Mesendoderm (in vitro differentiated cells): ENCODE measurements at regions not wholly inside any gene's neighbourhood (a gene's known extent, or its start where the extent isn't known, plus 50 kb on each side); places are given as distances from the start of the nearest gene placed in this dataset.

Source experiments
- DNase-seq: peaks from one replicate; pipeline ENCODE4 v3.0.0; 2013
- H2AK5ac ChIP-seq: 2 replicates; pipeline ENCODE4 v1.6.1; 2013; ENCODE audit warnings: low read length, inconsistent platforms
- H2BK120ac ChIP-seq: 2 replicates; pipeline ENCODE4 v1.6.1; 2013; ENCODE audit warnings: low read depth, mild to moderate bottlenecking, low read length, moderate library complexity, mixed read lengths
- H2BK15ac ChIP-seq: replicated peaks from 2 replicates; pipeline ENCODE4 v1.6.1; 2013; ENCODE audit warnings: low read depth, mild to moderate bottlenecking, moderate library complexity
- H2BK5ac ChIP-seq: 2 replicates; pipeline ENCODE4 v1.6.1; 2013; ENCODE audit warnings: low read length, inconsistent platforms
- H3K18ac ChIP-seq: 2 replicates; pipeline ENCODE4 v1.6.1; 2013; ENCODE audit warnings: mild to moderate bottlenecking, low read length, mixed read lengths
- H3K23ac ChIP-seq: one replicate; pipeline ENCODE4 v1.6.1; 2013; ENCODE audit warnings: low read length
- H3K27ac ChIP-seq: 2 replicates; pipeline ENCODE4 v1.5.1; 2013; ENCODE audit warnings: low read depth, mild to moderate bottlenecking, inconsistent platforms, low read length, moderate library complexity
- H3K27me3 ChIP-seq: 2 replicates; pipeline ENCODE4 v1.6.1; 2013; ENCODE audit warnings: low read length, control low read depth, mild to moderate bottlenecking, inconsistent platforms; ENCODE audit not compliant: insufficient read depth, poor library complexity
- H3K36me3 ChIP-seq: 2 replicates; pipeline ENCODE4 v1.6.1; 2013; ENCODE audit warnings: low read length, inconsistent platforms; ENCODE audit not compliant: control insufficient read depth, insufficient read depth
- H3K4ac ChIP-seq: one replicate; pipeline ENCODE4 v1.6.1; 2013; ENCODE audit warnings: low read depth, mild to moderate bottlenecking, low read length, moderate library complexity
- H3K4me1 ChIP-seq: 2 replicates; pipeline ENCODE4 v1.6.1; 2013; ENCODE audit warnings: low read depth, low read length, inconsistent platforms; ENCODE audit not compliant: control insufficient read depth
- H3K4me2 ChIP-seq: 2 replicates; pipeline ENCODE4 v1.6.1; 2013; ENCODE audit warnings: low read length
- H3K4me3 ChIP-seq: 2 replicates; pipeline ENCODE4 v1.5.1; 2013; ENCODE audit warnings: mild to moderate bottlenecking, low read length
- H3K56ac ChIP-seq: one replicate; pipeline ENCODE4 v1.6.1; 2013; ENCODE audit warnings: low read length
- H3K79me1 ChIP-seq: 2 replicates; pipeline ENCODE4 v1.6.1; 2013; ENCODE audit warnings: low read length, inconsistent platforms
- H3K79me2 ChIP-seq: 2 replicates; pipeline ENCODE4 v1.6.1; 2013; ENCODE audit warnings: mild to moderate bottlenecking, low read length; ENCODE audit not compliant: control insufficient read depth, insufficient read depth
- H3K9ac ChIP-seq: 2 replicates; pipeline ENCODE4 v1.6.1; 2013; ENCODE audit warnings: low read length, inconsistent platforms
- H4K5ac ChIP-seq: one replicate; pipeline ENCODE4 v1.6.1; 2013; ENCODE audit warnings: low read length
- H4K8ac ChIP-seq: one replicate; pipeline ENCODE4 v1.6.1; 2013; ENCODE audit warnings: low read depth, mild to moderate bottlenecking, control low read depth, low read length, moderate library complexity
- WGBS: extraction: QIAGEN DNeasy Blood & Tissue Kit; methylation state at CpG from one replicate; pipeline ENCODE4 v1.1.7; 2013; ENCODE audit warnings: low lambda C conversion rate, missing lambda C conversion rate; ENCODE audit not compliant: insufficient coverage; ENCODE audit errors: extremely low coverage; 5-methylcytosine and 5-hydroxymethylcytosine counted together

GRCh38 chr10:6917125-6917524, 337.0 kb upstream of the PRKCQ start:
- no peaks in the 10 kb centered on the region for H3K4me1 ChIP-seq
- WGBS, result no CpG with 5 or more reads among the region's 6 CpGs
- H3K4me2 ChIP-seq, result no peak overlapping the region
- H3K4me3 ChIP-seq, result no peak overlapping the region
- H2BK15ac ChIP-seq, result no peak overlapping the region
- H2BK5ac ChIP-seq, result no peak overlapping the region
- H3K27me3 ChIP-seq, result no peaks in the 10 kb centered on the region
- no peak overlapping the region for H3K23ac ChIP-seq
- H2AK5ac ChIP-seq, result no peak overlapping the region
- no peak for DNase-seq
- H4K8ac ChIP-seq, result no peak overlapping the region
- no peaks in the 10 kb centered on the region for H3K79me2 ChIP-seq
- no peak overlapping the region for H2BK120ac ChIP-seq
- H3K18ac ChIP-seq, result no peak overlapping the region
- H3K4ac ChIP-seq, result no peak overlapping the region
- no peak overlapping the region for H4K5ac ChIP-seq
- H3K79me1 ChIP-seq, result no peaks in the 10 kb centered on the region
- no peak overlapping the region for H3K27ac ChIP-seq
- no peaks in the 10 kb centered on the region for H3K36me3 ChIP-seq
- H3K56ac ChIP-seq, result no peak overlapping the region
- H3K9ac ChIP-seq, result no peak overlapping the region

GRCh38 chr10:6916601-6917000, 336.5 kb upstream of the PRKCQ start:
- Histone ChIP-seq H3K27me3 (no peaks in the 10 kb centered on the region), H3K79me2 (no peaks in the 10 kb centered on the region), H2BK120ac (no peak overlapping the region), H3K27ac (no peak overlapping the region), H3K56ac (no peak overlapping the region), H2BK15ac (no peak overlapping the region), H3K9ac (no peak overlapping the region), H3K4me3 (no peak overlapping the region), H3K4me2 (no peak overlapping the region), H3K79me1 (no peaks in the 10 kb centered on the region), H3K23ac (no peak overlapping the region), H4K5ac (no peak overlapping the region), H2BK5ac (no peak overlapping the region), H3K4me1 (no peaks in the 10 kb centered on the region), H3K36me3 (no peaks in the 10 kb centered on the region), H3K18ac (no peak overlapping the region), H4K8ac (no peak overlapping the region), H3K4ac (no peak overlapping the region), H2AK5ac (no peak overlapping the region)
- DNase-seq, result no peak
- no CpG with 5 or more reads among the region's 2 CpGs for WGBS

- H3K56ac ChIP-seq, result no peak overlapping the region
- H2BK120ac ChIP-seq, result no peak overlapping the region
- no peak overlapping the region for H3K4ac ChIP-seq
- no peaks in the 10 kb centered on the region for H3K79me2 ChIP-seq
- no peak overlapping the region for H2BK5ac ChIP-seq
- no peak overlapping the region for H3K4me3 ChIP-seq
- H3K18ac ChIP-seq, result no peak overlapping the region
- H2AK5ac ChIP-seq, result no peak overlapping the region
- DNase-seq, result no peak
- H4K5ac ChIP-seq, result no peak overlapping the region
- H3K79me1 ChIP-seq, result no peaks in the 10 kb centered on the region
- WGBS, result no CpG with 5 or more reads among the region's 3 CpGs
- no peaks in the 10 kb centered on the region for H3K36me3 ChIP-seq
- no peak overlapping the region for H3K9ac ChIP-seq
- no peak overlapping the region for H2BK15ac ChIP-seq
- no peak overlapping the region for H4K8ac ChIP-seq
- no peaks in the 10 kb centered on the region for H3K4me1 ChIP-seq
- H3K27me3 ChIP-seq, result no peaks in the 10 kb centered on the region
- H3K4me2 ChIP-seq, result no peak overlapping the region
- no peak overlapping the region for H3K23ac ChIP-seq
- no peak overlapping the region for H3K27ac ChIP-seq
Measured at GRCh38 chr10:6915307-6915706, 335.2 kb upstream of the PRKCQ start.

GRCh38 chr10:6912929-6913328, 332.9 kb upstream of the PRKCQ start:
- Histone ChIP-seq H3K4me3 (no peak overlapping the region), H2BK120ac (no peak overlapping the region), H2AK5ac (no peak overlapping the region), H2BK15ac (no peak overlapping the region), H4K8ac (no peak overlapping the region), H2BK5ac (no peak overlapping the region), H3K27me3 (no peaks in the 10 kb centered on the region), H3K79me1 (no peaks in the 10 kb centered on the region), H3K79me2 (no peaks in the 10 kb centered on the region), H4K5ac (no peak overlapping the region), H3K4ac (no peak overlapping the region), H3K23ac (no peak overlapping the region), H3K27ac (no peak overlapping the region), H3K4me2 (no peak overlapping the region), H3K56ac (no peak overlapping the region), H3K4me1 (no peaks in the 10 kb centered on the region), H3K18ac (no peak overlapping the region), H3K36me3 (no peaks in the 10 kb centered on the region), H3K9ac (no peak overlapping the region)
- no CpG with 5 or more reads among the region's 2 CpGs for WGBS
- DNase-seq, result no peak

GRCh38 chr10:6912424-6912823, 332.3 kb upstream of the PRKCQ start:
- no peak overlapping the region for H3K9ac ChIP-seq
- no peaks in the 10 kb centered on the region for H3K79me2 ChIP-seq
- no peaks in the 10 kb centered on the region for H3K79me1 ChIP-seq
- H2BK120ac ChIP-seq, result no peak overlapping the region
- H3K4ac ChIP-seq, result no peak overlapping the region
- DNase-seq, result no peak
- H2AK5ac ChIP-seq, result no peak overlapping the region
- no peak overlapping the region for H3K27ac ChIP-seq
- H3K27me3 ChIP-seq, result no peaks in the 10 kb centered on the region
- no peak overlapping the region for H4K5ac ChIP-seq
- no peak overlapping the region for H3K18ac ChIP-seq
- H3K4me3 ChIP-seq, result no peak overlapping the region
- no peak overlapping the region for H3K4me2 ChIP-seq
- H3K23ac ChIP-seq, result no peak overlapping the region
- no peak overlapping the region for H4K8ac ChIP-seq
- no peak overlapping the region for H2BK15ac ChIP-seq
- no CpG with 5 or more reads among the region's 5 CpGs for WGBS
- H3K4me1 ChIP-seq, result no peaks in the 10 kb centered on the region
- H3K56ac ChIP-seq, result no peak overlapping the region
- H3K36me3 ChIP-seq, result no peaks in the 10 kb centered on the region
- no peak overlapping the region for H2BK5ac ChIP-seq

- no peak overlapping the region for H3K18ac ChIP-seq
- no peak overlapping the region for H2BK15ac ChIP-seq
- no peak overlapping the region for H2AK5ac ChIP-seq
- H3K4ac ChIP-seq, result no peak overlapping the region
- H3K4me2 ChIP-seq, result no peak overlapping the region
- H3K27me3 ChIP-seq, result no peaks in the 10 kb centered on the region
- H2BK120ac ChIP-seq, result no peak overlapping the region
- no peaks in the 10 kb centered on the region for H3K79me2 ChIP-seq
- no peak for DNase-seq
- no peaks in the 10 kb centered on the region for H3K79me1 ChIP-seq
- H3K9ac ChIP-seq, result no peak overlapping the region
- H3K23ac ChIP-seq, result no peak overlapping the region
- H3K56ac ChIP-seq, result no peak overlapping the region
- no peaks in the 10 kb centered on the region for H3K36me3 ChIP-seq
- H4K5ac ChIP-seq, result no peak overlapping the region
- H3K4me1 ChIP-seq, result no peaks in the 10 kb centered on the region
- no peak overlapping the region for H3K27ac ChIP-seq
- WGBS, result no CpG with 5 or more reads among the region's 2 CpGs
- H3K4me3 ChIP-seq, result no peak overlapping the region
- H2BK5ac ChIP-seq, result no peak overlapping the region
- no peak overlapping the region for H4K8ac ChIP-seq
Measured at GRCh38 chr10:6912021-6912420, 331.9 kb upstream of the PRKCQ start.
